Activated naive CD4-positive, alpha-beta T cell treated with anti-CD3 and anti-CD28 coated beads for 36 hours (primary cell): ENCODE measurements at regions not wholly inside any gene's neighbourhood (a gene's known extent, or its start where the extent isn't known, plus 50 kb on each side); places are given as distances from the start of the nearest gene placed in this dataset.
A peak's percentile ranks its signal among the peaks of the same experiment; 100 is the strongest.

Source experiments
- CTCF ChIA-PET: fragments of 350-600 bp; sonication (Branson Sonifier 250); formaldehyde crosslinking; loops from one replicate; lab custom pipeline; 2021; ENCODE audit warnings: antibody characterized with exemption; lab: Charles Lee
- DNase-seq: peaks from one replicate; pipeline ENCODE4 v3.0.0-alpha.2; 2020
- H3K27ac Mint-ChIP-seq: one replicate; pipeline ENCODE4 v1.8.0; 2021; ENCODE audit warnings: mild to moderate bottlenecking, mixed read lengths
- H3K27me3 Mint-ChIP-seq: one replicate; pipeline ENCODE4 v1.8.0; 2021; ENCODE audit warnings: low read depth, mixed read lengths
- H3K36me3 Mint-ChIP-seq: one replicate; pipeline ENCODE4 v1.8.0; 2021; ENCODE audit warnings: low read depth, mixed read lengths
- H3K4me1 Mint-ChIP-seq: one replicate; pipeline ENCODE4 v1.8.0; 2021; ENCODE audit warnings: low read depth, mixed read lengths
- H3K4me3 Mint-ChIP-seq: one replicate; pipeline ENCODE4 v1.8.0; 2021; ENCODE audit warnings: mild to moderate bottlenecking, moderate library complexity, mixed read lengths
- H3K9me3 Mint-ChIP-seq: one replicate; pipeline ENCODE4 v1.8.0; 2021; ENCODE audit warnings: mixed read lengths
- intact Hi-C: fragments of 100-400 bp; cut with micrococcal nuclease; formaldehyde crosslinking; loops from one replicate; pipeline ENCODE4 v1.15.1; 2023

DNA sequence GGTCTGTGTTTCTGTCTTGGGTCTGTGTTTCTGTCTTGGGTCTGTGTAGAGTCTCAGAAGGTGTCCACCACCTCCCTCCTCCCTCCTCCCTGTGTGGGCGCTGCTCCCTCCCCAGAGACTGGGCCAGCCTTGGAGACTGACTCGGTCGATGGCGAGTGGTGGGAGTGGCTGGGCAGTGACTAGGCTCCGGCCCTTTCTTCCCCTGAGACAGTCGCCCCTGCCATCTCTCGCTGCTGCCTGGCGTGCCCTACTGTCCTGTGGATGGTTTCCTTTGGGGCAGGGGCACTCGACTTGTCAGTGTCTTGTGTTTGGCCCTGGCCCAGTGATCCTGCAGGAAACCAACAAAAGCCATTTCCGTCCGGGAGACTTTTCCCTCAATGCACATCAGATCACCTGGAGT lies 215.8 kb downstream of the NDUFA10 start:
- no peaks in the 10 kb centered on the region for H3K36me3 Mint-ChIP-seq
- no peaks in the 10 kb centered on the region for H3K4me1 Mint-ChIP-seq
- DNase-seq = peak; percentile 1
- no peak overlapping the region for H3K27ac Mint-ChIP-seq
- H3K4me3 Mint-ChIP-seq = no peak overlapping the region
- intact Hi-C loops = no loop called here
- CTCF ChIA-PET = no interaction called here
- no peaks in the 10 kb centered on the region for H3K9me3 Mint-ChIP-seq
- H3K27me3 Mint-ChIP-seq = no peaks in the 10 kb centered on the region

DNA sequence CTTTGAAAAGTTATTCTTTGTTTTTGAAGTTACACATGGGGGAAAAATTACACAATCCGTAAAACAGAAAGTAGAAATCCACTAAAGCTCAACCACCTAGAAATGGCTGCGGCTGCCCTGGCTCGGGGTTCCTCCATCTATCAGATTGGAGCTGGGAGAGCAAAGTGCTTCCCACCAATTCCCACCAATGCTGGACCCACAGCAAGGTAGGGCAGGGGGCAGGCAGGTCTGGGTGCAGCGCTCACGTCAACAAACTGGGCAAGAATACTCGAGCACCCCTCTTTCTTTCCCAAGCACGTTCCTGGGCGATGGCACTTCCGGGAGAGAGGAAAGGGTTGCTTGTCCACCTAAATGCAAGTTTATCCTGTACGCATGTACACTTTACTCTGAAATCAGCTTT lies 217.6 kb downstream of the NDUFA10 start:
- Mint-ChIP-seq H3K36me3 (no peaks in the 10 kb centered on the region), H3K4me1 (no peaks in the 10 kb centered on the region), H3K9me3 (no peaks in the 10 kb centered on the region), H3K27me3 (no peaks in the 10 kb centered on the region), H3K27ac (no peak overlapping the region), H3K4me3 (no peak overlapping the region)
- intact Hi-C loops = no loop called here
- CTCF ChIA-PET = interaction anchor here (0.5 kb wide), 1 partner anchor 694 kb away, joined by 3 read pairs; no protein-coding TSS in a partner anchor
- no peak for DNase-seq

DNA sequence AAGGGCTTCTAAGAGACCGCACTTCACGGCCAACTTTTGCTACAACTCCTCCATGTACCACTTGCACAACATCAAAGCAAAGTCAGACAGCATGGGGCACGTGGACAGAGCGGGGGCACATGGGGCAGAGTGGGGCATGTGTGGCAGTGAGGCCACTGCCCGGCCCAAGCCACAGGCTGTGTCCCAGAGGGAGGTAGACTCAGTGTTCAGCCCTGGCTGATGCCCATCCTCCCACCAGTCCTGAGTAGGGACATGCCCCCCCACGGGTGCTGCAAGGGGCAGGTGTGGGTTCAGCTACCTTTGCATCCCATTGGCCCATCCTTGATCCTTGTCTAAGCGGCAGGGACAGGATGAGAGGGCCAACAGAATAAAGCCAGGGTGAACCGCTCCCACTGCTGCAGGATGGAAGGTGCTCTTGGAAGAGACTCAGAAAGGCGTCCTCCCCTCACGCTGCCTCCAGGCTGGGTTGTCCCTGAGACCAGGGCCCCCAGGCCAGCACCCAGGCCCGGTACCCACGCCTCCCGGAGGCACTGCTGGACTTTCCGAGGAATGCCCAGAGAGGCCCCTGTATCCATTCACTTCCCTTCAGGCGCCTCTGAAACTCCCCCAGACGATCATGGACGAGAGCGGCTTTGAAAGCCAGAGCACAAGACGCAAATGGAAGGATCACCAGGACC lies 218.2 kb downstream of the NDUFA10 start:
- Mint-ChIP-seq H3K27ac (no peak overlapping the region), H3K4me1 (no peaks in the 10 kb centered on the region), H3K27me3 (peaks cover under 1% of the 10 kb centered on the region), H3K4me3 (no peak overlapping the region), H3K9me3 (no peaks in the 10 kb centered on the region), H3K36me3 (no peaks in the 10 kb centered on the region)
- no peak for DNase-seq
- intact Hi-C loops = no loop called here
- CTCF ChIA-PET = no interaction called here

DNA sequence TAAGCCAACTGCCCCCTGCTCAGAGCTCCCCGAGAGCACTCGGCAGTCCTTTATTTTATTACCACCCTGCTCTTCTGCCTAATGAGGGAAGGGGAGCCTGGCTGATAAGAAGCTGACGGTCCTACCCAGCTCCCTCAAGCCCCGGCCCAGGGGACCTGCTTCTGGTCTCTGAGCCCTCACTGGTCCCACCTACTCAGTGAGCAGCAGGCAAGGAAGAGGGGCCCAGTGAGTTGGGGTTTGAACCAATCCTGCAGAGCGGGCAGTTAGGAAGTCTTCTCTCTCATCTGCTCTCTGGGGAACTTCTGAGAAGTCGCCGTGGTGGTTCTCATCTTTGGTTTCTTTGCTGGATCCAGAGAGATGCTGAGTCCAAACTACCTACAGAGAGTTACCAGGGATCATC lies 218.9 kb downstream of the NDUFA10 start:
- peaks cover 4% of the 10 kb centered on the region for H3K27me3 Mint-ChIP-seq
- H3K4me1 Mint-ChIP-seq = no peaks in the 10 kb centered on the region
- H3K4me3 Mint-ChIP-seq = no peak overlapping the region
- CTCF ChIA-PET = no interaction called here
- no peaks in the 10 kb centered on the region for H3K9me3 Mint-ChIP-seq
- H3K27ac Mint-ChIP-seq = no peak overlapping the region
- intact Hi-C loops = no loop called here
- no peaks in the 10 kb centered on the region for H3K36me3 Mint-ChIP-seq
- no peak for DNase-seq

DNA sequence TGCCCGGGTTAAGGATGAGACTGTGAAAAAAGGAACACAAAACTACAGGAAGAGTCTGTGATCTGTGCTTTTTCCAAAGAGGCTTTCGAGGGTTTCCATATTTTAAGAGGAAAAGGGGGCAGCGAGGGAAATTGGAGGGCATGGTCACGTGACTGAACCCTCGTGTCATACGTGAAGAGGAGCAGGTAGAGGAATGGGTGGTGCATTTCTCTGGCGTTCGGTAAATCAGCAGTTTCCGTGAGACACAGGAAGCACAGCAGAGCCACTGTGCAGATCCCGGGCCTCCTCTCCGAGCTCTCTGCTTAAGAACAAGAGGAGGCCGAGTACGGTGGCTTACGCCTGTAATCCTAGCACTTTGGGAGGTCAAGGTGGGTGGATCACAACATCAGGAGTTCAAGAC lies 219.7 kb downstream of the NDUFA10 start:
- Mint-ChIP-seq H3K36me3 (no peaks in the 10 kb centered on the region), H3K4me1 (no peaks in the 10 kb centered on the region), H3K27me3 (peaks cover 4% of the 10 kb centered on the region), H3K27ac (no peak overlapping the region), H3K9me3 (peaks cover under 1% of the 10 kb centered on the region), H3K4me3 (no peak overlapping the region)
- intact Hi-C loops = no loop called here
- DNase-seq = no peak
- CTCF ChIA-PET = no interaction called here

DNA sequence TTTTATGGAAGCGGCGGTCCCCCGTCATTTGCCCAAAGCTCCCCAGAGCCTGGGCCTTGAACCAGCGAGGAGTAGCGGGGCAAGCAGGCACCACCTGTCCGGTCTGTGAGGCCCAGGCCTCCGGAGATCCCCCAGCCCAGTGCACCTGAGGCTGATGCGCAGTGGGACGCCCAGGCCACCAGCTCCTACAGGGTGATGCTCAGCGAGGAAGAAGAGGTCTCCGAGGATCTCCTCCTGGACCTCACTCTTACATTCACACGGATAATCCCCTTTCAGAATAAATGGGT lies 220.2 kb downstream of the NDUFA10 start:
- no peak overlapping the region for H3K4me3 Mint-ChIP-seq
- H3K27me3 Mint-ChIP-seq = peaks cover 4% of the 10 kb centered on the region
- H3K4me1 Mint-ChIP-seq = no peaks in the 10 kb centered on the region
- intact Hi-C loops = no loop called here
- H3K36me3 Mint-ChIP-seq = no peaks in the 10 kb centered on the region
- DNase-seq = no peak
- no peak overlapping the region for H3K27ac Mint-ChIP-seq
- CTCF ChIA-PET = no interaction called here
- H3K9me3 Mint-ChIP-seq = peaks cover 4% of the 10 kb centered on the region

DNA sequence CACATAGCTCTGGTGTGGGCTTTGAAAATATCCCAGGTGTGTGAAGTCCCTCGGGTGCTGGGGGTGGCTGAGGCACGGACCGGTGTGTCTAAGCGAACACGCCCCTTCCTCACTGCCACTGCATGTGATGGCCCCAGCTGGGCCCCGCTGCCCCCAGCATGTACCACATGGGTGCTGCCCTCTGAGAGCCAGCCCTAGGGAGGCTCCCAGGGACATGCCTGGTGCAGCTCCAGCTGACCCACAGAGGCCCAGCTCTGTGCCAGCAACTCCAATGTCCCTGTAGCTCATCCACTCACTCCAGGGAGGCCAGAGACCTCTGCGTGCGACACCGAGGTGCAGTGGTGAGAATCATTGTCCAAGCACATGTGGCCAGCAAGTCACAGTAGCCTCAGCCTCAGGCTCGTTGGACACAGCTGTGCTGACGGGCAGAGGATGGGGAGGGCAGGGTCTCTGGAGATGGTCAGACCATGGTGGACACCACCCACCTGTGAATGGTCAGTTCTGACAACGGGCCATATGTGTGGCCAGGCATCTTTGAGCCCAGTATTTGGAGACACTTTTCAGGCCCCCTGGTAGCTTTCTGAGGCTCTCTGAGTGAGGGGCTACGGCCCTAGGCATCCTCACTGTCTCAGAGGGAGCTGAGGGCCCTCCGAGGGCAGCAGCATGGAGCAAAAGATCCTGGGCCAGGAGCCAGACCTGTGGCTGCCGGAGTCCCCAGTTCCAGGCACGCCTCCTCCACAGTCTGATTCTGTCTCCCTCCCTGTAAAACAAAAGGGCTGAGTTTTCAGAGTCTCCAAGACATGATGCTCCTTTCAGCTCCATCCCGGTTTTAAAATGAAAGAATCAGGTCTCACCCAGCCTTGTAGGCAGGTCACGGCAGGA lies 220.7 kb downstream of the NDUFA10 start:
- CTCF ChIA-PET = no interaction called here
- peaks cover 4% of the 10 kb centered on the region for H3K9me3 Mint-ChIP-seq
- peaks cover 4% of the 10 kb centered on the region for H3K27me3 Mint-ChIP-seq
- no peak overlapping the region for H3K4me3 Mint-ChIP-seq
- no peak overlapping the region for H3K27ac Mint-ChIP-seq
- intact Hi-C loops = no loop called here
- no peak for DNase-seq
- no peaks in the 10 kb centered on the region for H3K4me1 Mint-ChIP-seq
- no peaks in the 10 kb centered on the region for H3K36me3 Mint-ChIP-seq

DNA sequence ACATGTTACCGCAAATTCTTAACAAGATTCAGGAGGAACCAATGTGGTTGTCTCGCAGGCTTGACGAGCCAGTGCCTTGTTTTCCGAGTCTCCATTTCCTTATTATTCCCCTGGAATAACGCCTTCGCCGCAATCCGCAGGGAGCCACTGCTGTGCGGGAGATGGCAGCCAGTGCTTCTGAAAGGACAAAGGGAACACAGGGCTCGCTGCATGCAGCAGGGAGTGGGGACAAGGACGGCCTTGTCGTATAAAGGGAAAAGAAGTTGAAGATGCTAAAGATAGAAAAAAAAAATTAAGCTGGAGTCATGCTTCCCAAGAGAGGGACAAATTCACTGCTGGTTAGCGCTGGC lies 221.4 kb downstream of the NDUFA10 start:
- no peaks in the 10 kb centered on the region for H3K36me3 Mint-ChIP-seq
- no peak overlapping the region for H3K4me3 Mint-ChIP-seq
- no peak for DNase-seq
- intact Hi-C loops = no loop called here
- CTCF ChIA-PET = no interaction called here
- no peak overlapping the region for H3K27ac Mint-ChIP-seq
- peaks cover 4% of the 10 kb centered on the region for H3K27me3 Mint-ChIP-seq
- peaks cover 4% of the 10 kb centered on the region for H3K9me3 Mint-ChIP-seq
- H3K4me1 Mint-ChIP-seq = no peaks in the 10 kb centered on the region

DNA sequence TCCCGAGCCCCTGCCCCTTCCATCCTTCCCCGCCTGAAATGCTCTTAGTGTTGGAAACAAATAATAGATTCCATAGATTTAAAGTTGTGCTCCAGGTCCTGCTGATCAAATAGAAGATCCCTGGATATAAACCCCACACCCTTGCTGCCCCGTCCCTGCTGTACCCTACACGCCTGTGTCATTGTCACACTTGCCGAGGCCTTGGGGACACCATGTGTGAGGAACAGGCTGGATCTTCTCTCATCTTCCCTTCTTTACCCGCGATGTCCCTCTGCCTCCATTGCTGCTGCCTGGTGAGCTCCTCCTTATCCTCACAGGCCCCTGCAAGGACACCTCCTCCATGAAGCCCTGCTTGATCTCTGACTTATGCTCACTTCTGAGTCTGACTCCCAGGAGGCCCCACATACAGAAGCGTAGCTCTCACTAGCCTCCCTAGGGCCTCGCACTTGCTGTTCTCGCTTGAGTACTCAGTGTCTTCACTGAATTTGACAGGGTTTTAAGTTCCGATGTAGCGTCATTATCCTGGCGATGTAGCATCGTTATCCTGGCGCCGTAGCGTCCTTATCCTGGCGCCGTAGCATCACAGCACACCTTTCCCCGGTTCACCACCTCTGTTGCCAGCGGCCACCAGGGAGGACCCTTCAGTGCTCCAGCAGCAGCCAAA lies 221.9 kb downstream of the NDUFA10 start:
- no peak for DNase-seq
- Mint-ChIP-seq H3K4me3 (no peak overlapping the region), H3K36me3 (no peaks in the 10 kb centered on the region), H3K27me3 (peaks cover 4% of the 10 kb centered on the region), H3K27ac (no peak overlapping the region), H3K9me3 (peaks cover 4% of the 10 kb centered on the region), H3K4me1 (no peaks in the 10 kb centered on the region)
- intact Hi-C loops = no loop called here
- CTCF ChIA-PET = no interaction called here

DNA sequence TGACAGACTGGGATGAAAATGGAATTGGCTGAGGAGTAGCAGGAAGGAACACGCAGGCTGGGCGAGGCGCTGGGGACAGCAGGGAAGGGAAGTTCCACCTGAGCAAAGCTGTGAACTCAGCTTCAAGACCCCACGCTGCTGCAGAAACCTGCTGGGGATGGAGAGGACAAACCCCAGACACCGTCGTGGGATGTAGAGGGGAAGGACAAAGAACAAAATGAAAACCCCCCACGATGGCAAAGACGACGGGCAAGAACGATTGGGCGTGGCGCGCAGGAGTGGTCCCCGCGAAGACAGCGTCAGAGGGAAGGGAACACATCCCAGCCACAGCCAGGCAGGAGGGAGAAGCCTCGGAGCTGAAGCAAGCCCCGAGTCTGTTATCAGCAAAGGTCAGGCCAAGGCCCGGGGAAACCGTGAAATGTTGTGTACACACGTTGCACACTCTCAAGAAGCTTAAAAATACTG lies 222.9 kb downstream of the NDUFA10 start:
- H3K27ac Mint-ChIP-seq = no peak overlapping the region
- H3K4me1 Mint-ChIP-seq = no peaks in the 10 kb centered on the region
- no peak overlapping the region for H3K4me3 Mint-ChIP-seq
- peaks cover 4% of the 10 kb centered on the region for H3K9me3 Mint-ChIP-seq
- peaks cover 4% of the 10 kb centered on the region for H3K27me3 Mint-ChIP-seq
- no peak for DNase-seq
- no peaks in the 10 kb centered on the region for H3K36me3 Mint-ChIP-seq
- intact Hi-C loops = no loop called here
- CTCF ChIA-PET = no interaction called here

DNA sequence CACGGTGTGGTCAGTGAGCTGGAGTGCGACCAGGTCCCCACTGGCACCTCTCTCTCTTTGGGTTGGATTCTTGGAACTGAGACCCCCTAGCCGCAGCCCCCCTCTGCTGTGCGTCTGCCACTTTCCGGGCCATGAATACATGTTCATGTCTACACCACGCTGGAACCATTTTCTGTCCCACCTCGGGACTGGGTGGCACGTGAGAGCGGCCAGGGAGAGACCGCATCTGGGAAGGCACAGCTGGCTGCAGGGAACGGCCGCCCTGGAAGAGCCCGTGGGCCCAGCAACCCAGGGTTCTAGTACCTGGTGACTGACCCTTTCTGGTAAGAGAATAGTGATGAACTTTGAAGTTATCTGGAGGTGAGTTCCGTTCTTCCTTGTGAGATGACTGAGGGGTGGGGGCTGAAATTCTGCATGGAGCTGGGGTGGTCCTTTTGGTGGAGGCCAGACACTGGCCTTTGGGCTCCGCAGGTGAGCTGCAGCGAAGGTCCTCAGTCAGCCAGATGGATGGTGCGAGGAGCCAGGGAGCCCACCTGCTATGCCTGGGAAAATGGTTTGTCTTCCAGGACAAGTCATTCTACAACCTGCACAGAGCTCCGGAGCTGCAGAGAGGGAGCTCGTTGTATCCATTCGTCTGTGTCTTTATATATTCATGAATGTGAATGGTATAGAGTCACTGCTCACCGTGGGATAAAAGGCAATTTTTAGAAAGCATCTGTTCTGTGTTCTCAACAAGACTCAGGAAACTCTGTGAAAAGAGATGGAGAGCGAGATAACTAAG lies 223.5 kb downstream of the NDUFA10 start:
- H3K27ac Mint-ChIP-seq = no peak overlapping the region
- CTCF ChIA-PET = no interaction called here
- no peak for DNase-seq
- no peak overlapping the region for H3K4me3 Mint-ChIP-seq
- peaks cover 4% of the 10 kb centered on the region for H3K27me3 Mint-ChIP-seq
- H3K4me1 Mint-ChIP-seq = no peaks in the 10 kb centered on the region
- no peaks in the 10 kb centered on the region for H3K36me3 Mint-ChIP-seq
- H3K9me3 Mint-ChIP-seq = peaks cover 4% of the 10 kb centered on the region
- intact Hi-C loops = no loop called here

DNA sequence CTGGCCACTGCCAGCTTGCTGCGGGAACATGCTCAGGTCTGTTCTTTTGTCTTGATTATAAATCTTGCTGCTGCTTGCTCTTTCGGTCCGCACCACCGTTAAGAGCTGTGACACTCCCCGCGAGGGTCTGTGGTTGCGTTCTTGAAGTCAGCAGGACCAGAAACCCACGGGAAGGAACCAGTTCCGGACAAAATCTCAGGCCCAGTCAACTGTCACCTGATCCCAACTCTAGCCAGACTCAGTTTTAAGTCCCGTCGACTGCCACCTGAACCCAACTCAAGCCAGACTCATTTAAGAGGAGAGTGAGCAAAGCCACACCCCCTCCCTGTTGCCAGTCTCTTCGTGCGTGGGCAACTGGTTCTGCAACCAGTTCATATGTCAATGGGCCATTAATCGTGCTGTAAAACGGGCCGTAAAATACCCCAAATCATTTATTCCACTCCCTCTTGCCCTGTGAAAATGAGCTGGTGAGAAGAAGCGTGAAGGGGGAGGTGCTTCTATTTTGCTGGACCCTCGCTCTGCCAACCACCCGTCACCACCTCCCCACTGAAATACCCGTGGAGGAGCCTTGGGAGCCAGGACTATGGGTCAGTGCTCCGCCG lies 224.3 kb downstream of the NDUFA10 start:
- H3K4me3 Mint-ChIP-seq = no peak overlapping the region
- H3K4me1 Mint-ChIP-seq = no peaks in the 10 kb centered on the region
- CTCF ChIA-PET = no interaction called here
- intact Hi-C loops = no loop called here
- no peaks in the 10 kb centered on the region for H3K36me3 Mint-ChIP-seq
- no peak for DNase-seq
- peaks cover 4% of the 10 kb centered on the region for H3K27me3 Mint-ChIP-seq
- H3K27ac Mint-ChIP-seq = no peak overlapping the region
- peaks cover 4% of the 10 kb centered on the region for H3K9me3 Mint-ChIP-seq
